Activated CD8-positive, alpha-beta memory T cell treated with anti-CD3 and anti-CD28 coated beads, Interleukin-2, amount 10 ng/mL, durations not matched to agents 7 days and 5 days (primary cell): ENCODE measurements at regions not wholly inside any gene's neighbourhood (a gene's known extent, or its start where the extent isn't known, plus 50 kb on each side); places are given as distances from the start of the nearest gene placed in this dataset.

Experiments
- ATAC-seq: fragments of 150-1000 bp; cut with Tn5 transposase; one replicate; pipeline ENCODE4 v1.10.0; 2021; ENCODE audit warnings: moderate library complexity
- CTCF ChIA-PET: fragments of 350-600 bp; sonication (Branson Sonifier 250); formaldehyde crosslinking; loops from one replicate; lab custom pipeline; 2021; ENCODE audit warnings: antibody characterized with exemption; lab: Charles Lee
- DNase-seq: peaks from one replicate; pipeline ENCODE4 v3.0.0-alpha.2; 2020
- H3K27ac Mint-ChIP-seq: one replicate; pipeline ENCODE4 v1.8.0; 2021; ENCODE audit warnings: mild to moderate bottlenecking, mixed read lengths
- H3K27me3 Mint-ChIP-seq: one replicate; pipeline ENCODE4 v1.8.0; 2021; ENCODE audit warnings: mixed read lengths
- H3K36me3 Mint-ChIP-seq: one replicate; pipeline ENCODE4 v1.8.0; 2021; ENCODE audit warnings: mild to moderate bottlenecking, mixed read lengths
- H3K4me1 Mint-ChIP-seq: one replicate; pipeline ENCODE4 v1.8.0; 2021; ENCODE audit warnings: mixed read lengths
- H3K4me3 Mint-ChIP-seq: one replicate; pipeline ENCODE4 v1.8.0; 2021; ENCODE audit warnings: mild to moderate bottlenecking, moderate library complexity, mixed read lengths
- H3K9me3 Mint-ChIP-seq: one replicate; pipeline ENCODE4 v1.8.0; 2022; ENCODE audit warnings: low read depth, mixed read lengths

DNA sequence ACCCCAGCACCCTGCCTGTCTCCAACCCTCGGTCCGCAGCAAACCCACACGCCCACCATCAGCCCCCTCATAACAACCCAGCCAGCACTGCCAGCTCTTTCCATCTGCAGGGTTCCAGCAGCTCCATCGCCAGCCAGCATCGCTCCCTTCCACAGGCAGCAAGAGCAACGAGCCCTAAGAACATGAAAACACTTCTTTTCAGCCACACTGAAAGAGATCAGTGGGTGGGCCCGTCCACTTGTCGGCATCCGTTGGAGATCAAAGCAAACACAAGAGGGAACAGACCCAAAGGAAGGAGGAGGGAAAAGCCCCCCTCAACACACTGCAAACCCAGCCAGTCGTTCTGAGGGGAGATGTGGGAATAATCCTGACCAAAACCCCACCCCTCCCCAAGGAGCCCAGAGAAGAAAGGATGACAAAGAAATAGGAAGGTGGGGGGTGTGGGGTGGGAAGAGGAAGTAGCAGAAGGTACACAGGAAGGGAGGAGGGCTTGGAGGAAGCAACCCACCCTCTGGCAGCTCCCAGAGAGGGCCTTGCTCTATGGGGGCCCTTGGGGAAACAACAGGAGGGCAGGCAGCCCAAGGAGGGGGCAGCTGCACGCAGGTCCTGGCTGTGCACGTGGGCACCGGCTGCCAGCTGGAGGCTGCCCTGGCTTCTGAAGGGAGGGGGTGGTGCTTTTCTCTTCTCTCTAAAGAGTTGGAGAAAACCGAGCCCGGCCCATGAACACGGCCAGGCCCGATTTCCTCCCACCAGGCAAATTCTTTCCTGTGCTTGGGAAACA lies 473.6 kb upstream of the PROK2 start:
- Mint-ChIP-seq H3K27me3 (peaks cover 2% of the 10 kb centered on the region), H3K4me1 (peaks cover 20% of the 10 kb centered on the region), H3K27ac (no peak overlapping the region), H3K4me3 (no peak overlapping the region), H3K36me3 (peaks cover 4% of the 10 kb centered on the region), H3K9me3 (no peaks in the 10 kb centered on the region)
- CTCF ChIA-PET, result interaction anchor here (1.2 kb wide), 1 partner anchor 383 kb away, joined by 3 read pairs; no protein-coding TSS in a partner anchor
- DNase-seq (no peak), ATAC-seq (no peak)

DNA sequence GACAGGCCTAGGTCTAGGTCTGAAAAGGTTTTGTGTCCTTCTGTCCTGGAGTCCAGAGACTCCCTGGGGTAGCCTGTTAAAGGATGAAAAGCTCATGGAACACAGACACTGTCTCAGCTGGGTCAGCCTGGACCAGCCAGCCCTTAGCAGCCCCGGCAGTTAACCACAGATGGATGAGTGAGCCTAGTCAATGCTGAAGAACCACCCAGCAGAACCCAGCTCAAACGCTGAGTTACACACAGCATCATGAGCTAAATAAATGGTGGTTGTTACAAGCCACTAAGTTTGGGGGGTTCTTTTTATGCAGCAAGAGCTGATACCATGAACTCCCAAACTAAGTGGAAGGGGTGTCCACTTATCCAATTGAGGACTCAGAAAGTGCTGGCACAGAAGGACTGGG lies 472.8 kb upstream of the PROK2 start:
- no peaks in the 10 kb centered on the region for H3K9me3 Mint-ChIP-seq
- H3K4me3 Mint-ChIP-seq, result no peak overlapping the region
- CTCF ChIA-PET, result interaction anchor here (1.2 kb wide), 1 partner anchor 382 kb away, joined by 3 read pairs; no protein-coding TSS in a partner anchor
- peaks cover 20% of the 10 kb centered on the region for H3K4me1 Mint-ChIP-seq
- peaks cover 5% of the 10 kb centered on the region for H3K27me3 Mint-ChIP-seq
- DNase-seq, result no peak
- H3K27ac Mint-ChIP-seq, result no peak overlapping the region
- no peak for ATAC-seq
- H3K36me3 Mint-ChIP-seq, result peaks cover 4% of the 10 kb centered on the region

DNA sequence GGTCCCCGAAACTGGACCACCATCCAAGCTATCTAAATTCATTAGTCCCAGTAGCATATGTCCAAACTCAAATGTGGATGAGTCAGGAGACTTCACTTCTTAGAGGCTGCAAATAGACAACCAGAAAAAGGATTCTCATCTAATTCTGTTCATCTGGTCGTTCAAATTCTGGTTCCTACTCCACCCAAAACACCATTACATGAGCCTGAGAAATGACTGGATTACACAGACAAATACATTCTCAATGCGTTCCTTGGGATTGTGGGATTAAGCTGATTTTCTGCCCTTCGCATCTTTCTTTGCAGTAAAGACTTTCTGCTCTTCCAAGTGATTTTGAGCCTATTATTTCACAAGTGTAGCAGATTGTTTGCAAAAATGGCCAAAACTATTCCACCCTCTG lies 472.3 kb upstream of the PROK2 start:
- H3K4me3 Mint-ChIP-seq, result no peak overlapping the region
- no peaks in the 10 kb centered on the region for H3K9me3 Mint-ChIP-seq
- no peak for ATAC-seq
- CTCF ChIA-PET, result interaction anchor here (1.2 kb wide), 1 partner anchor 381 kb away, joined by 3 read pairs; no protein-coding TSS in a partner anchor
- DNase-seq, result no peak
- no peak overlapping the region for H3K27ac Mint-ChIP-seq
- peaks cover 4% of the 10 kb centered on the region for H3K36me3 Mint-ChIP-seq
- H3K4me1 Mint-ChIP-seq, result peaks cover 20% of the 10 kb centered on the region
- peaks cover 8% of the 10 kb centered on the region for H3K27me3 Mint-ChIP-seq

DNA sequence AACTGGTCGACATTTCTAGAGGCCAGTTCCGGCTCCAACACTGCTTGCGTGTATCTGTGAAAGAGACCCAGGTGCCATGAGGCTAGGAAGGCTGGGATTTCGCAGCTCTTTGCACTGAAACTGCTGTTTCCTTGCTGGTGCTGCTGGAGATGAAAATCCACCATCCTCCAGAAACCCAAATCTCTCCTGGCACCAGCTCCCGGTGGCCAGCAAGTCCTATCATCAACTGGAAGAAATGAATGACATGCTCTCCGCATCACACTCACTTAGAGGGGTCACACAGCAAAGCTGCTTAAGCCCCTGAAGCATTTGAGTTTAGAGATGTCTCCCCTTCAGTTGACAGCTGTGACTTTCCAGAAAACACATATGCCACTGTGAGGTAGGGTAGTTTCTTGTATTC lies 471.8 kb upstream of the PROK2 start:
- Mint-ChIP-seq H3K4me1 (peaks cover 20% of the 10 kb centered on the region), H3K9me3 (no peaks in the 10 kb centered on the region), H3K4me3 (no peak overlapping the region), H3K27ac (no peak overlapping the region), H3K36me3 (peaks cover 4% of the 10 kb centered on the region), H3K27me3 (peaks cover 12% of the 10 kb centered on the region)
- no peak for DNase-seq
- no peak for ATAC-seq
- CTCF ChIA-PET, result no interaction called here

DNA sequence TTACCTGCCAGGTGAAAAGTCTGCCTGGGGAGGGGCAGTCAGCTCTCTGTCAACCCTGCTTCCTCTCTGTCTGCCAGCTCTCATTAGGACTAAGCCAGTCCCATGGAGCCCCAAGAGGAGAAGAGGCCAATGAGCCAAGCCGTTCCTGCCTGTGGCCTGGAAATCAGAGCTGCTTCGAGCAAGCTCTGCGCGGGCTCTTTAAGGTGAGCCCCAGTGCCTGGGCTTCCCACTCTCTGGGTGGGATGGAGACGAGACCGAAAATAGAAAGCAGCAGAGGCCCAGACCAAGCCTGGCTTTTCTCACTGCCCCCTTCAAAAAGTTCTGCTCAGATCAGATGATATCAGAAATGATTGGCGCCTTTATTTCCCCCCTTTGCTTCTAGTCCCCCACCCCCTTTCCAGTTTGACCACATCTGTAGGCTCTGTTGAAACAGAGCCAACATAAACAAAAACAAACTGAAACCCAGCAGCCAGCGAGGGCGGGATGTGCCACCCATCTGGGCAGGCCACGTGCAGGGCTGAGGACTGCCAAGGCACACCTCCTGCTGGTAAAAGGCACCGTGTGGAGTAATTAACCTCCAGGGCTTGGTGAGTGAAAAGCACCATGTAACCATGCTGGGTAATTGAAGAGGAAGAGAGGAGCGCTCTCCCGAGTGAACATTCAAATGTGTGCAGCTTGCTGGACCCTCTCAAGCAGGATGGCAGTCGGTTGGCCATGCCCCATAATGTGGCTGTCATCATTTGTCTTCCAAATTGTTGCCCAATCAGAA lies 471.0 kb upstream of the PROK2 start:
- H3K36me3 Mint-ChIP-seq, result peaks cover 4% of the 10 kb centered on the region
- H3K9me3 Mint-ChIP-seq, result no peaks in the 10 kb centered on the region
- CTCF ChIA-PET, result no interaction called here
- H3K4me1 Mint-ChIP-seq, result peaks cover 20% of the 10 kb centered on the region
- peaks cover 16% of the 10 kb centered on the region for H3K27me3 Mint-ChIP-seq
- DNase-seq (no peak), ATAC-seq (peak; percentile 36)
- H3K4me3 Mint-ChIP-seq, result no peak overlapping the region
- no peak overlapping the region for H3K27ac Mint-ChIP-seq

DNA sequence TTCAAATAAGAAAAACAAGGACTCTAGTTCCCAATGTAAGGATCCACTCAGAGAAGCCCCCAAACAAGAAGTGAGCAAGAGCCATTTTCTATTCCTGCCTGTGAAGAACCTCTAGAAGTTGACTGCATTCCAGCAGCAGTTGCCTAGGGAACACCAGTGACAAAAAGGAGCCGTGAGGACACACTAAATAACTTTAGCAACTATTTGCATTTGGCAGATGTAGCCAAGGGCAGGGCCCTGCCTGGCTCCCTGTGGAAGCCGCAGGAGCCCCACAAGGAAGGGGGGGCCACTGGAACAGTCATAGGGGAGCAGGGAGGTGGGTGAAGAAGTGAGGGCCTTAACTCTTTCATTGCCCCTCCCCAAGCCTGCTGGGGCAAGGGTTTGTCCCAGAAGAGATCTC lies 470.2 kb upstream of the PROK2 start:
- Mint-ChIP-seq H3K4me3 (no peak overlapping the region), H3K9me3 (no peaks in the 10 kb centered on the region)
- no peak for DNase-seq

DNA sequence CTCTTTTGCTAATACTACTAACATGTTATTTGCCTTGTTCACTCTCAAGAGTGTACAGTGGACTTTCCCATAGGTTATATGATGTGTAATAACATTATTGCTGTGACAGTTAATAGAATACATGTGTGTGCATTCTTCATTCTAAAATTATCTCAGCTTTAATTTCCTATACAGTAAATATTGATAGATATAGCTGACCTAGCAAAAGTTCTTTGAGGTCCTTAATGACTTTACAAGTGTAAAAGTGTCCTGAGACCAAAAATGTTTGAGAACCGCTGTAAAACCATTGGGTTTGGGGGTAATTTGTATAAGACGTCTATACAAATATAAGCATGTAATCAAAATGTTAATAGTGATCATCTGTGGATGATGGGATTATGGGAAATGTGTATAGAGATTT lies 469.5 kb upstream of the PROK2 start:
- H3K27me3 Mint-ChIP-seq, result peaks cover 20% of the 10 kb centered on the region
- ATAC-seq (no peak), DNase-seq (no peak)
- H3K9me3 Mint-ChIP-seq, result no peaks in the 10 kb centered on the region
- H3K27ac Mint-ChIP-seq, result no peak overlapping the region
- no peak overlapping the region for H3K4me3 Mint-ChIP-seq
- peaks cover 13% of the 10 kb centered on the region for H3K4me1 Mint-ChIP-seq
- H3K36me3 Mint-ChIP-seq, result peaks cover 4% of the 10 kb centered on the region
- CTCF ChIA-PET, result interaction anchor here (0.9 kb wide), 1 partner anchor 255 kb away, joined by 3 read pairs; no protein-coding TSS in a partner anchor

More for the DNA sequence above, 470.2 kb upstream of the PROK2 start:
- CTCF ChIA-PET, result interaction anchor here (0.9 kb wide), 1 partner anchor 254 kb away, joined by 3 read pairs; no protein-coding TSS in a partner anchor
- peaks cover 17% of the 10 kb centered on the region for H3K27me3 Mint-ChIP-seq
- H3K4me1 Mint-ChIP-seq, result peaks cover 19% of the 10 kb centered on the region
- no peak for ATAC-seq
- H3K27ac Mint-ChIP-seq, result no peak overlapping the region
- H3K36me3 Mint-ChIP-seq, result peaks cover 4% of the 10 kb centered on the region

DNA sequence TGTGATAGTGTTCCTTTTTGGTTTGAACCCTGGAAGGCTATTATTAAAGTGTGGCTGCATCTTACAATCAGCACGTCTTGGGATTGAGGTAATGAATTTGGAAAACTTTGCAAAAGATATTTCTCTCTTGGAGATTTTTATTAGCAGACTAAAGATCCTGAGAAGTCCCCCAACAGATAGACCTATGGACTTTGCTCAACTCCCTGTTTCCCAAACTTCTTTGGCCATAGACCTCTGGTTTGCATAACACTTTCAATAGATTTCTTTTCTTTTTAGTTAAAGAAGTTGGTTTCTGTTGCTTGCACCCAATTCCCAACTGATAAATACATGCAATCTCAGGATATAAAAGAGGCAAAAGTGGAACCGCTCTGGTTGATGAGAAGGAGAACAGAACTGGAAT lies 465.8 kb upstream of the PROK2 start:
- no peak overlapping the region for H3K4me3 Mint-ChIP-seq
- no peaks in the 10 kb centered on the region for H3K9me3 Mint-ChIP-seq
- CTCF ChIA-PET, result no interaction called here
- no peaks in the 10 kb centered on the region for H3K4me1 Mint-ChIP-seq
- peaks cover 20% of the 10 kb centered on the region for H3K27me3 Mint-ChIP-seq
- DNase-seq (no peak), ATAC-seq (no peak)
- H3K27ac Mint-ChIP-seq, result no peak overlapping the region
- H3K36me3 Mint-ChIP-seq, result no peaks in the 10 kb centered on the region

DNA sequence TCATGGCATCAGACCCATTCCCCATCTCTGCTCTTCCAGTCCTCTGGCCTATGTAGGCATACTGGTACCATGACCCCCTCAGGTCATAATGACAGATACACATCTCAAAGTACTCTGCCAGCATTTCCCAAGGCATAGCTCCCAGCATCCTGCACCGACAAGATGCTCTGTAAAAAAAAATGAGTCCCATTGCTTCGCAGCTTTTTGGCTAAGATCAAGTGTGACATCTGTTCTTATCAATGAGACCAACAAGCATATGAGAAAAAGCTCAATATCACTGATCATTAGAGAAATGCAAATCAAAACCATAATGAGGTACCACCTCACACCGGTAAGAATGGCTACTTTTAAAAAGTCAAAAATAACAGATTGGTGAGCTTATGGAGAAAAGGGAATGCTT lies 463.9 kb upstream of the PROK2 start:
- CTCF ChIA-PET, result no interaction called here
- H3K9me3 Mint-ChIP-seq, result no peaks in the 10 kb centered on the region
- no peak for DNase-seq
- H3K27me3 Mint-ChIP-seq, result peaks cover 20% of the 10 kb centered on the region
- no peak for ATAC-seq
- H3K4me1 Mint-ChIP-seq, result no peaks in the 10 kb centered on the region
- no peak overlapping the region for H3K27ac Mint-ChIP-seq
- H3K36me3 Mint-ChIP-seq, result no peaks in the 10 kb centered on the region
- no peak overlapping the region for H3K4me3 Mint-ChIP-seq

DNA sequence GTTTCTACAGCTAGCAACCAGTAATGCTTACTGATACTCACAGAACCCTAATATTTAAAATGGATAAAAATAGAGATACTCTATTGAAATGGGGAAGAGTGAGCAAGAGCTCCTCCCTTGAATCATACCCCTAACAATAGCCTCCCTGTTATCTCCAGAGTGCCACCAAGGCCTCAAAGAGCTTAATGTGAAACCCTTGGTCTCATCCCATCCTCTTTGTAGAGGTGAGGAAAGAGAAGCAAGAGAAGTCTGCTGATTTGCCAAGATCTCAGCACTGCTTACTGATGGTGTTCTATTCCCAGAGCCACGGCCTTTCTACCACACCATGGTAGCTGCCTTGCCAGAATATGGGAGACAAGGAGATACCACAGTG lies 463.4 kb upstream of the PROK2 start:
- DNase-seq (no peak), ATAC-seq (no peak)
- H3K4me1 Mint-ChIP-seq, result no peaks in the 10 kb centered on the region
- no peaks in the 10 kb centered on the region for H3K36me3 Mint-ChIP-seq
- H3K9me3 Mint-ChIP-seq, result no peaks in the 10 kb centered on the region
- no peak overlapping the region for H3K27ac Mint-ChIP-seq
- H3K4me3 Mint-ChIP-seq, result no peak overlapping the region
- H3K27me3 Mint-ChIP-seq, result peaks cover 18% of the 10 kb centered on the region
- CTCF ChIA-PET, result no interaction called here

DNA sequence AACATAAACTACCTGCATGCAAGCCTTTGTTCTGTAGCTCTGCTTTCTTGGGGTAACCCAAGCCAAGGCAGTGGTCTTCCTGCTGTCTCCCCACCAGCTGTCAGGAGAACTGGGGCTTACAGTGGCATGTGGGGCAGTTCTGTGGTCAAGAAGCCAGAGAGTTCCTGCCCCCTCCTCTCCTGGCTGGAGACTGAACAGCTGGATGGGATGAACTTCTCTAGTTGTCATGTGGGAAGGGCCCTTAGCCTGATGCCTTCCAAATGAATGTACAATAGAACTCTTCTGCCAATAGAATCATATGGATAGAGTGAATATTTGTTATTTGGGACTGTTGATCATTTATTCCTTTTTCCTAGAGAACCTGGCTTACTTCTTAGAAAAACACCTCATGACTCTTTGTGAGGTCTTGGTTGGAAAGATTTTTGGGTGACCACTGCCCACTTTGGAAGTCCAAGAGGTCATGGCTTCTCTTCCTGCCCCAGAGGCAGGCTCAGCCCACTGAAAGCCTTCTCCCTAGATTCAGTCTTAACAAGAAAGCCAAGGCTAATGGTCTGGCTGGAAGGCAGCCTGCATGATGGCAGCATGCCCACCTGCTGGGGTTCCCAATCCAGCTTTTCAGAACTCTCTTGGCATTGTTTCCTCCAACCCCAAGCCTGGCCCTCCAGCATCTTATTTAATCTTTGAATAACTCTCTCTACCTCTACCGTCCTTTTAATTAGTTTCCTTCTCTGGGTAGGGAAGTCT lies 462.9 kb upstream of the PROK2 start:
- Mint-ChIP-seq H3K27me3 (peaks cover 17% of the 10 kb centered on the region), H3K4me1 (no peaks in the 10 kb centered on the region), H3K9me3 (no peaks in the 10 kb centered on the region), H3K27ac (no peak overlapping the region), H3K4me3 (no peak overlapping the region), H3K36me3 (no peaks in the 10 kb centered on the region)
- ATAC-seq (no peak), DNase-seq (no peak)
- CTCF ChIA-PET, result no interaction called here

DNA sequence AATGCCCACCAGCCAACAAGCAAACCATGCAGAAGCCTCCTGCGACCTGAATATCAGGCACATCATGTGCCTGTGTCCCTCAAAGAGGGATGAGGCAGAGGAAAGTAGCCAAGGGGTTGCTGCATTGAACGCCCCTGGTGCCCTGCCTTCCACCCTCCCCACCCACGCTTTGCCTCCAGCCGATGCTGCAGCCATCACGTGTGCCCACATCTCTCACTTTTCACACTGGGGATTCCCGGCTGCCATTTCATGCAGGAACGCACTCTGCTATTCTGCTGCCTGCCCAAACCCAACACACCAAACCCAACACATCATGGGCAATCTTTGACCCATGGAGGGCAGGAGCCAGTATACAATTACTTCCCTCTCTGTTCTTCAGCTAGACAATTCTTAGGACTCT lies 462.2 kb upstream of the PROK2 start:
- DNase-seq, result no peak
- no peak for ATAC-seq
- Mint-ChIP-seq H3K4me1 (no peaks in the 10 kb centered on the region), H3K27me3 (peaks cover 12% of the 10 kb centered on the region), H3K27ac (no peak overlapping the region), H3K36me3 (no peaks in the 10 kb centered on the region), H3K9me3 (no peaks in the 10 kb centered on the region), H3K4me3 (no peak overlapping the region)
- CTCF ChIA-PET, result no interaction called here

DNA sequence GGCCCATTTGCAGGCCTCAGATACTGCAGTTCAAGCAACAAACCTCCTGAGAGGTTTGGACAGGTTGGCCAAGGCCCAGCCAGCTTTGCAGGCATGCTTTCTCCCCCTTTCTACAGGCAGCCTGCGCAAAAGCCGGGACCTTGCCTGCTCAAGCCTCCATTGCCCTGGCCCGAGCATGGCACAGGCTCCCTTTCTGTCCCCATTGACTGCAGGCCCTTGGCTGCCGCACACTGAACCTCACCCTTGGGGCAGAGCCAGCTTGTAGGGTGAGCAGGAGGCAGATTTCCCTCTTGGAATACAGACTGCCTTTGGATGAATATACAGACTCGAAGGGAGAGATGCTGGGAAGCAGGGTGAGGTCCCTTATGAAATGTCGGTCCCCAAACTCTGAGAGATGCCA lies 461.7 kb upstream of the PROK2 start:
- Mint-ChIP-seq H3K4me3 (no peak overlapping the region), H3K4me1 (no peaks in the 10 kb centered on the region), H3K27ac (no peak overlapping the region), H3K9me3 (no peaks in the 10 kb centered on the region), H3K27me3 (peaks cover 8% of the 10 kb centered on the region), H3K36me3 (no peaks in the 10 kb centered on the region)
- no peak for ATAC-seq
- no peak for DNase-seq
- CTCF ChIA-PET, result no interaction called here
